Neural progenitor cell (in vitro differentiated cells): ENCODE measurements at regions not wholly inside any gene's neighbourhood (a gene's known extent, or its start where the extent isn't known, plus 50 kb on each side); places are given as distances from the start of the nearest gene placed in this dataset.
A peak's percentile ranks its signal among the peaks of the same experiment; 100 is the strongest.

Experiments
- DNase-seq: peaks from one replicate; pipeline ENCODE4 v3.0.0-alpha.2; 2016; ENCODE audit warnings: low spot score
- H2AFZ ChIP-seq: fragments of 200-600 bp; sonication (generic); replicated peaks from 2 replicates; pipeline ENCODE4 v1.6.1; 2016; ENCODE audit warnings: antibody characterized with exemption
- H3F3A ChIP-seq: fragments of 200-600 bp; sonication (generic); 2 replicates; pipeline ENCODE4 v1.6.1; 2016; ENCODE audit warnings: antibody characterized with exemption, low read depth
- H3K27ac ChIP-seq: fragments of 200-600 bp; sonication (generic); 2 replicates; pipeline ENCODE4 v1.5.1; 2016; ENCODE audit warnings: mild to moderate bottlenecking
- H3K27me3 ChIP-seq: fragments of 200-600 bp; sonication (generic); 2 replicates; pipeline ENCODE4 v1.6.1; 2016; ENCODE audit warnings: mild to moderate bottlenecking, moderate library complexity
- H3K36me3 ChIP-seq: fragments of 200-600 bp; sonication (generic); 2 replicates; pipeline ENCODE4 v1.5.1; 2016
- H3K4me1 ChIP-seq: fragments of 200-600 bp; sonication (generic); 2 replicates; pipeline ENCODE4 v1.6.1; 2016; ENCODE audit warnings: mixed run types
- H3K4me2 ChIP-seq: fragments of 200-600 bp; sonication (generic); 2 replicates; pipeline ENCODE4 v1.6.1; 2016
- H3K4me3 ChIP-seq: fragments of 200-600 bp; sonication (generic); 2 replicates; pipeline ENCODE4 v1.5.1; 2016
- H3K79me2 ChIP-seq: fragments of 200-600 bp; sonication (generic); 2 replicates; pipeline ENCODE4 v1.6.1; 2016; ENCODE audit warnings: low read depth
- H3K9ac ChIP-seq: fragments of 200-600 bp; sonication (generic); 2 replicates; pipeline ENCODE4 v1.6.1; 2016
- H3K9me3 ChIP-seq: fragments of 200-600 bp; sonication (generic); 2 replicates; pipeline ENCODE4 v1.5.1; 2016; ENCODE audit warnings: low read depth
- H4K20me1 ChIP-seq: fragments of 200-600 bp; sonication (generic); 2 replicates; pipeline ENCODE4 v1.6.1; 2016; ENCODE audit warnings: low read depth
- H3K27ac Mint-ChIP-seq: 3 replicates; pipeline ENCODE4 v1.8.0; 2021; ENCODE audit warnings: mixed read lengths
- H3K27me3 Mint-ChIP-seq: 2 replicates; pipeline ENCODE4 v1.8.0; 2022; ENCODE audit warnings: low read depth, mild to moderate bottlenecking, inconsistent platforms, moderate library complexity, mixed read lengths; ENCODE audit not compliant: insufficient read depth
- H3K36me3 Mint-ChIP-seq: 3 replicates; pipeline ENCODE4 v1.8.0; 2021; ENCODE audit warnings: mixed read lengths
- H3K4me1 Mint-ChIP-seq: 3 replicates; pipeline ENCODE4 v1.8.0; 2021; ENCODE audit warnings: mixed read lengths
- H3K4me3 Mint-ChIP-seq: 3 replicates; pipeline ENCODE4 v1.8.0; 2021; ENCODE audit warnings: mild to moderate bottlenecking, moderate library complexity, mixed read lengths
- H3K9me3 Mint-ChIP-seq: 3 replicates; pipeline ENCODE4 v1.8.0; 2020; ENCODE audit warnings: mixed read lengths
- CTCF ChIP-seq: fragments of 200-600 bp; sonication (generic); IDR thresholded peaks from 2 replicates; pipeline ENCODE4 v1.5.1; 2017; ENCODE audit warnings: antibody characterized with exemption, mild to moderate bottlenecking
- EZH2 ChIP-seq: fragments of 200-600 bp; sonication (generic); IDR thresholded peaks from 2 replicates; pipeline ENCODE4 v1.6.1; 2017; ENCODE audit warnings: antibody characterized with exemption, mild to moderate bottlenecking, moderate library complexity
- EZH2phosphoT487 ChIP-seq: fragments of 200-600 bp; sonication (generic); IDR thresholded peaks from 2 replicates; pipeline ENCODE4 v1.6.1; 2017; ENCODE audit warnings: antibody characterized with exemption

GRCh38 chr21:38995071-38995669 is 188.1 kb downstream of the PSMG1 start:
- Histone ChIP-seq H3F3A (peaks cover 11% of the 10 kb centered on the region), H2AFZ (no peak overlapping the region), H3K36me3 (no peaks in the 10 kb centered on the region), H3K9ac (no peak overlapping the region), H3K79me2 (no peaks in the 10 kb centered on the region), H3K4me2 (peak overlapping the region; percentile 42), H3K9me3 (no peaks in the 10 kb centered on the region), H3K4me1 (peaks cover 28% of the 10 kb centered on the region), H3K4me3 (no peak overlapping the region), H3K27ac (no peak overlapping the region), H4K20me1 (no peaks in the 10 kb centered on the region), H3K27me3 (no peaks in the 10 kb centered on the region)
- Mint-ChIP-seq H3K4me1 (peaks cover 47% of the 10 kb centered on the region), H3K4me3 (no peak overlapping the region), H3K27me3 (peaks cover 19% of the 10 kb centered on the region), H3K9me3 (no peaks in the 10 kb centered on the region), H3K36me3 (no peaks in the 10 kb centered on the region), H3K27ac (no peak overlapping the region)
- DNase-seq, result no peak
- no peak for TF ChIP-seq CTCF
- TF ChIP-seq EZH2phosphoT487, result no peak
- TF ChIP-seq EZH2, result no peak

DNA sequence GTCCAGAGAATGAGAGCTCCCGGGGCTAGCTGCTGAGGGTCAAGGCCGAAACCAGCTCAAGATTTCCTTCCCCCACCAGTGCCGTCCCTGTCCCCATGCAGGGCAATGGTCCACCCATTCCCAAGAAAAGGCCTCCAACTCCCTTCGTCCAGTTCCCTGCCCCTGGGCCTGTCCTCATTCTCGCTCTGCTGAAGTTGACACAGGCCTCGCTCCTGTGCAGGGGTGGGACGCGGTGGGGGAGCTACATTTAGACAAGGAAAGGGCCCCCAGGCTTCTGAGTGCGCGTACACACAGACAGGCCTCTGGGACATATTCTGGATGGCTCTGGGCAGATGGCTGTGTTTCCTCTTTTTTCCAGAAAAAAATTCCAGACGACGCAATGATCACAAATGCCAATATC is 188.3 kb downstream of the ETS2 start:
- H3K4me1 Mint-ChIP-seq, result peaks cover 58% of the 10 kb centered on the region
- no peaks in the 10 kb centered on the region for H3K9me3 Mint-ChIP-seq
- H2AFZ ChIP-seq, result no peak overlapping the region
- H3F3A ChIP-seq, result peaks cover 22% of the 10 kb centered on the region
- no peak overlapping the region for H3K4me2 ChIP-seq
- H3K4me1 ChIP-seq, result peaks cover 40% of the 10 kb centered on the region
- no peak overlapping the region for H3K9ac ChIP-seq
- H3K79me2 ChIP-seq, result no peaks in the 10 kb centered on the region
- no peak for DNase-seq
- no peak overlapping the region for H3K27ac ChIP-seq
- H4K20me1 ChIP-seq, result no peaks in the 10 kb centered on the region
- no peaks in the 10 kb centered on the region for H3K36me3 ChIP-seq
- no peak overlapping the region for H3K4me3 Mint-ChIP-seq
- H3K27ac Mint-ChIP-seq, result peak overlapping the region; percentile 5
- peaks cover 19% of the 10 kb centered on the region for H3K27me3 Mint-ChIP-seq
- H3K4me3 ChIP-seq, result no peak overlapping the region
- H3K36me3 Mint-ChIP-seq, result no peaks in the 10 kb centered on the region
- no peaks in the 10 kb centered on the region for H3K27me3 ChIP-seq
- TF ChIP-seq EZH2phosphoT487, result no peak
- TF ChIP-seq CTCF, result no peak
- TF ChIP-seq EZH2, result no peak
- no peaks in the 10 kb centered on the region for H3K9me3 ChIP-seq

GRCh38 chr21:38993561-38993960 is 187.8 kb downstream of the ETS2 start:
- H3F3A ChIP-seq, result peaks cover 27% of the 10 kb centered on the region
- H3K9ac ChIP-seq, result no peak overlapping the region
- H3K4me3 ChIP-seq, result no peak overlapping the region
- peaks cover 44% of the 10 kb centered on the region for H3K4me1 ChIP-seq
- no peaks in the 10 kb centered on the region for H4K20me1 ChIP-seq
- H3K9me3 Mint-ChIP-seq, result no peaks in the 10 kb centered on the region
- H3K27me3 Mint-ChIP-seq, result peaks cover 19% of the 10 kb centered on the region
- H3K36me3 Mint-ChIP-seq, result no peaks in the 10 kb centered on the region
- H3K27me3 ChIP-seq, result no peaks in the 10 kb centered on the region
- no peak overlapping the region for H3K4me3 Mint-ChIP-seq
- H3K27ac Mint-ChIP-seq, result peak overlapping the region; percentile 5
- H3K4me2 ChIP-seq, result no peak overlapping the region
- peaks cover 63% of the 10 kb centered on the region for H3K4me1 Mint-ChIP-seq
- no peaks in the 10 kb centered on the region for H3K9me3 ChIP-seq
- no peak overlapping the region for H3K27ac ChIP-seq
- no peak overlapping the region for H2AFZ ChIP-seq
- H3K36me3 ChIP-seq, result no peaks in the 10 kb centered on the region
- TF ChIP-seq EZH2phosphoT487 (no peak), CTCF (no peak), EZH2 (no peak)
- no peaks in the 10 kb centered on the region for H3K79me2 ChIP-seq
- DNase-seq, result no peak
